ENCODE measurements at regions not wholly inside any gene's neighbourhood (a gene's known extent, or its start where the extent isn't known, plus 50 kb on each side); places are given as distances from the start of the nearest gene placed in this dataset.
"Not testable (repeated sequence)": the region's sequence is repeated elsewhere in the genome, so short reads cannot be mapped to it uniquely, and the experiment has no call there.

GRCh38 chr16:48003206-48003907, 152.4 kb downstream of the ABCC12 start:
- no peak for DNase-seq (ENCODE audit: low spot score)

GRCh38 chr16:48001324-48001895, 154.4 kb downstream of the ABCC12 start:
- no peak for DNase-seq (ENCODE audit: low spot score)

GRCh38 chr16:48000622-48001021, 155.2 kb downstream of the ABCC12 start:
- no peak for DNase-seq (ENCODE audit: low spot score)

GRCh38 chr16:47999595-47999994, 156.2 kb downstream of the ABCC12 start:
- no peak for DNase-seq (ENCODE audit: low spot score)

GRCh38 chr16:47995354-47995753, 160.4 kb downstream of the ABCC12 start:
- no peak for DNase-seq (ENCODE audit: low spot score)

GRCh38 chr16:47991491-47991890, 164.3 kb downstream of the ABCC12 start:
- DNase-seq (ENCODE audit: low spot score), result no peak

- DNase-seq (ENCODE audit: low spot score), result no peak
Measured at GRCh38 chr16:47990676-47991075, 165.1 kb downstream of the ABCC12 start.

- DNase-seq (ENCODE audit: low spot score), result no peak
Measured at GRCh38 chr16:47987136-47987535, 168.7 kb downstream of the ABCC12 start.

- no peak for DNase-seq (ENCODE audit: low spot score)
Measured at GRCh38 chr16:47986031-47986430, 169.8 kb downstream of the ABCC12 start.

GRCh38 chr16:47984669-47985068, 171.1 kb downstream of the ABCC12 start:
- DNase-seq (ENCODE audit: low spot score), result no peak

GRCh38 chr16:47983999-47984580, 171.7 kb downstream of the ABCC12 start:
- no peak for DNase-seq (ENCODE audit: low spot score)

GRCh38 chr16:47980212-47980611, 175.6 kb downstream of the ABCC12 start:
- no peak for DNase-seq (ENCODE audit: low spot score)

- DNase-seq (ENCODE audit: low spot score), result no peak
Measured at GRCh38 chr16:47979616-47980182, 176.1 kb downstream of the ABCC12 start.

- no peak for DNase-seq (ENCODE audit: low spot score)
Measured at GRCh38 chr16:47979164-47979520, 176.7 kb downstream of the ABCC12 start.

GRCh38 chr16:47978491-47979163, 177.2 kb downstream of the ABCC12 start:
- no peak for DNase-seq (ENCODE audit: low spot score)

- DNase-seq (ENCODE audit: low spot score), result no peak
Measured at GRCh38 chr16:47977802-47978201, 178.0 kb downstream of the ABCC12 start.

GRCh38 chr16:47976636-47977210, 179.1 kb downstream of the ABCC12 start:
- no peak for DNase-seq (ENCODE audit: low spot score)

GRCh38 chr16:47974971-47975370, 180.8 kb downstream of the ABCC12 start:
- not testable (repeated sequence) for DNase-seq (ENCODE audit: low spot score)

- DNase-seq (ENCODE audit: low spot score), result no peak
Measured at GRCh38 chr16:47973552-47973951, 182.2 kb downstream of the ABCC12 start.

GRCh38 chr16:47972246-47972985, 183.4 kb downstream of the ABCC12 start:
- no peak for DNase-seq (ENCODE audit: low spot score)

GRCh38 chr16:47971225-47971624, 184.6 kb downstream of the ABCC12 start:
- DNase-seq (ENCODE audit: low spot score), result no peak

All from HuH-7.5 (cell line).